ENCODE measurements at regions not wholly inside any gene's neighbourhood (a gene's known extent, or its start where the extent isn't known, plus 50 kb on each side); places are given as distances from the start of the nearest gene placed in this dataset.

DNA sequence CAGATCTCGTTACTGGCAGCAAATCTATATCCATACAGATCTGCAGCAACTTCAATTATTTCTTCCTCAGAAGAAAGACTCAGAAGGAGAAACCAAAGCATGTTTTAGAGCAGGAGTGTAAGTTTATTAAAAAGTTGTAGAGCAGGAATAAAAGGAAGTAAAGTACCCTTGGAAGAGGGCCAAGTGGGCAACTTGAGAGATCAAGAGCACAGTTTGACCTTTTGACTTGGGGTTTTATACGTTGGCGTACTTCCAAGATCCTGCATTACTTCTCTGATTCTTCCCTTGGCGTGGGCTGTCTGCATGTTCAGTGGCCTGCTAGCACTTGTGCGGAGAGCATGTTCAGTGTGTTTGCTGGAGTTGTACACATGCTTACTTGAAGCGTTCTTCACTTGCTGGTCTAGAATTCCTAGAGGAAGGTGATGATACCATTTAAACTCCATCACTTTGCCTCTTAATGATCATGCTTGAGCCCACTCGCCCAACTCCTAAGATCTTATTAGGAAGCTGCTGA, 1114.7 kb upstream of the PABPC4L start (continued):
- TF ChIP-seq, protein P1, sequence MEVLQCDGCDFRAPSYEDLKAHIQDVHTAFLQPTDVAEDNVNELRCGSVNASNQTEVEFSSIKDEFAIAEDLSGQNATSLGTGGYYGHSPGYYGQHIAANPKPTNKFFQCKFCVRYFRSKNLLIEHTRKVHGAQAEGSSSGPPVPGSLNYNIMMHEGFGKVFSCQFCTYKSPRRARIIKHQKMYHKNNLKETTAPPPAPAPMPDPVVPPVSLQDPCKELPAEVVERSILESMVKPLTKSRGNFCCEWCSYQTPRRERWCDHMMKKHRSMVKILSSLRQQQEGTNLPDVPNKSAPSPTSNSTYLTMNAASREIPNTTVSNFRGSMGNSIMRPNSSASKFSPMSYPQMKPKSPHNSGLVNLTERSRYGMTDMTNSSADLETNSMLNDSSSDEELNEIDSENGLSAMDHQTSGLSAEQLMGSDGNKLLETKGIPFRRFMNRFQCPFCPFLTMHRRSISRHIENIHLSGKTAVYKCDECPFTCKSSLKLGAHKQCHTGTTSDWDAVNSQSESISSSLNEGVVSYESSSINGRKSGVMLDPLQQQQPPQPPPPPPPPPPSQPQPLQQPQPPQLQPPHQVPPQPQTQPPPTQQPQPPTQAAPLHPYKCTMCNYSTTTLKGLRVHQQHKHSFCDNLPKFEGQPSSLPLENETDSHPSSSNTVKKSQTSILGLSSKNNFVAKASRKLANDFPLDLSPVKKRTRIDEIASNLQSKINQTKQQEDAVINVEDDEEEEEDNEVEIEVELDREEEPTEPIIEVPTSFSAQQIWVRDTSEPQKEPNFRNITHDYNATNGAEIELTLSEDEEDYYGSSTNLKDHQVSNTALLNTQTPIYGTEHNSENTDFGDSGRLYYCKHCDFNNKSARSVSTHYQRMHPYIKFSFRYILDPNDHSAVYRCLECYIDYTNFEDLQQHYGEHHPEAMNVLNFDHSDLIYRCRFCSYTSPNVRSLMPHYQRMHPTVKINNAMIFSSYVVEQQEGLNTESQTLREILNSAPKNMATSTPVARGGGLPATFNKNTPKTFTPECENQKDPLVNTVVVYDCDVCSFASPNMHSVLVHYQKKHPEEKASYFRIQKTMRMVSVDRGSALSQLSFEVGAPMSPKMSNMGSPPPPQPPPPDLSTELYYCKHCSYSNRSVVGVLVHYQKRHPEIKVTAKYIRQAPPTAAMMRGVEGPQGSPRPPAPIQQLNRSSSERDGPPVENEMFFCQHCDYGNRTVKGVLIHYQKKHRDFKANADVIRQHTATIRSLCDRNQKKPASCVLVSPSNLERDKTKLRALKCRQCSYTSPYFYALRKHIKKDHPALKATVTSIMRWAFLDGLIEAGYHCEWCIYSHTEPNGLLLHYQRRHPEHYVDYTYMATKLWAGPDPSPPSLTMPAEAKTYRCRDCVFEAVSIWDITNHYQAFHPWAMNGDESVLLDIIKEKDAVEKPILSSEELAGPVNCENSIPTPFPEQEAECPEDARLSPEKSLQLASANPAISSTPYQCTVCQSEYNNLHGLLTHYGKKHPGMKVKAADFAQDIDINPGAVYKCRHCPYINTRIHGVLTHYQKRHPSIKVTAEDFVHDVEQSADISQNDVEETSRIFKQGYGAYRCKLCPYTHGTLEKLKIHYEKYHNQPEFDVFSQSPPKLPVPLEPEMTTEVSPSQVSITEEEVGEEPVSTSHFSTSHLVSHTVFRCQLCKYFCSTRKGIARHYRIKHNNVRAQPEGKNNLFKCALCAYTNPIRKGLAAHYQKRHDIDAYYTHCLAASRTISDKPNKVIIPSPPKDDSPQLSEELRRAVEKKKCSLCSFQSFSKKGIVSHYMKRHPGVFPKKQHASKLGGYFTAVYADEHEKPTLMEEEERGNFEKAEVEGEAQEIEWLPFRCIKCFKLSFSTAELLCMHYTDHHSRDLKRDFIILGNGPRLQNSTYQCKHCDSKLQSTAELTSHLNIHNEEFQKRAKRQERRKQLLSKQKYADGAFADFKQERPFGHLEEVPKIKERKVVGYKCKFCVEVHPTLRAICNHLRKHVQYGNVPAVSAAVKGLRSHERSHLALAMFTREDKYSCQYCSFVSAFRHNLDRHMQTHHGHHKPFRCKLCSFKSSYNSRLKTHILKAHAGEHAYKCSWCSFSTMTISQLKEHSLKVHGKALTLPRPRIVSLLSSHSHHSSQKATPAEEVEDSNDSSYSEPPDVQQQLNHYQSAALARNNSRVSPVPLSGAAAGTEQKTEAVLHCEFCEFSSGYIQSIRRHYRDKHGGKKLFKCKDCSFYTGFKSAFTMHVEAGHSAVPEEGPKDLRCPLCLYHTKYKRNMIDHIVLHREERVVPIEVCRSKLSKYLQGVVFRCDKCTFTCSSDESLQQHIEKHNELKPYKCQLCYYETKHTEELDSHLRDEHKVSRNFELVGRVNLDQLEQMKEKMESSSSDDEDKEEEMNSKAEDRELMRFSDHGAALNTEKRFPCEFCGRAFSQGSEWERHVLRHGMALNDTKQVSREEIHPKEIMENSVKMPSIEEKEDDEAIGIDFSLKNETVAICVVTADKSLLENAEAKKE (CRISPR knock-in tag; IDR thresholded peaks at IDR 0.05) = no peak
- TF ChIP-seq STAT1 (IDR thresholded peaks at IDR 0.05; ENCODE audit: unreplicated experiment) (no peak), NANOG (IDR thresholded peaks at IDR 0.05; ENCODE audit: borderline replicate concordance) (no peak), EZH2phosphoT487 (IDR thresholded peaks at IDR 0.05; ENCODE audit: unreplicated experiment) (no peak), ZNF331 (CRISPR knock-in tag; IDR thresholded peaks at IDR 0.05; ENCODE audit: low read depth) (no peak), EZH2 (IDR thresholded peaks at IDR 0.05; ENCODE audit: low read depth, unreplicated experiment) (no peak), ZNF114 (CRISPR knock-in tag; IDR thresholded peaks at IDR 0.05) (no peak), POLR2AphosphoS5 (IDR thresholded peaks at IDR 0.05; ENCODE audit: low read depth) (no peak), CREB1 (CRISPR knock-in tag; IDR thresholded peaks at IDR 0.05; ENCODE audit: low read depth) (no peak)
- TF ChIP-seq, protein P2, sequence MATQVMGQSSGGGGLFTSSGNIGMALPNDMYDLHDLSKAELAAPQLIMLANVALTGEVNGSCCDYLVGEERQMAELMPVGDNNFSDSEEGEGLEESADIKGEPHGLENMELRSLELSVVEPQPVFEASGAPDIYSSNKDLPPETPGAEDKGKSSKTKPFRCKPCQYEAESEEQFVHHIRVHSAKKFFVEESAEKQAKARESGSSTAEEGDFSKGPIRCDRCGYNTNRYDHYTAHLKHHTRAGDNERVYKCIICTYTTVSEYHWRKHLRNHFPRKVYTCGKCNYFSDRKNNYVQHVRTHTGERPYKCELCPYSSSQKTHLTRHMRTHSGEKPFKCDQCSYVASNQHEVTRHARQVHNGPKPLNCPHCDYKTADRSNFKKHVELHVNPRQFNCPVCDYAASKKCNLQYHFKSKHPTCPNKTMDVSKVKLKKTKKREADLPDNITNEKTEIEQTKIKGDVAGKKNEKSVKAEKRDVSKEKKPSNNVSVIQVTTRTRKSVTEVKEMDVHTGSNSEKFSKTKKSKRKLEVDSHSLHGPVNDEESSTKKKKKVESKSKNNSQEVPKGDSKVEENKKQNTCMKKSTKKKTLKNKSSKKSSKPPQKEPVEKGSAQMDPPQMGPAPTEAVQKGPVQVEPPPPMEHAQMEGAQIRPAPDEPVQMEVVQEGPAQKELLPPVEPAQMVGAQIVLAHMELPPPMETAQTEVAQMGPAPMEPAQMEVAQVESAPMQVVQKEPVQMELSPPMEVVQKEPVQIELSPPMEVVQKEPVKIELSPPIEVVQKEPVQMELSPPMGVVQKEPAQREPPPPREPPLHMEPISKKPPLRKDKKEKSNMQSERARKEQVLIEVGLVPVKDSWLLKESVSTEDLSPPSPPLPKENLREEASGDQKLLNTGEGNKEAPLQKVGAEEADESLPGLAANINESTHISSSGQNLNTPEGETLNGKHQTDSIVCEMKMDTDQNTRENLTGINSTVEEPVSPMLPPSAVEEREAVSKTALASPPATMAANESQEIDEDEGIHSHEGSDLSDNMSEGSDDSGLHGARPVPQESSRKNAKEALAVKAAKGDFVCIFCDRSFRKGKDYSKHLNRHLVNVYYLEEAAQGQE (IDR thresholded peaks at IDR 0.05; ENCODE audit: unreplicated experiment) = no peak
